ENCODE measurements at regions not wholly inside any gene's neighbourhood (a gene's known extent, or its start where the extent isn't known, plus 50 kb on each side); places are given as distances from the start of the nearest gene placed in this dataset.

GRCh38 chr3:72380193-72380592, 468.1 kb downstream of the SHQ1 start:
- no peak for DNase-seq (ENCODE audit: low read depth in 2 of 3, low spot score in 2 of 3)

- DNase-seq (ENCODE audit: low read depth in 2 of 3, low spot score in 2 of 3), result no peak
These were observed 468.6 kb downstream of the SHQ1 start for GRCh38 chr3:72379500-72380187.

GRCh38 chr3:72378287-72378686, 470.0 kb downstream of the SHQ1 start:
- DNase-seq (ENCODE audit: low read depth in 2 of 3, low spot score in 2 of 3), result no peak

GRCh38 chr3:72376956-72377710, 471.1 kb downstream of the SHQ1 start:
- DNase-seq (ENCODE audit: low read depth in 2 of 3, low spot score in 2 of 3), result no peak

- DNase-seq (ENCODE audit: low read depth in 2 of 3, low spot score in 2 of 3), result no peak
These were observed 472.8 kb downstream of the SHQ1 start for GRCh38 chr3:72375237-72376076.

GRCh38 chr3:72373139-72373538, 475.1 kb downstream of the SHQ1 start:
- no peak for DNase-seq (ENCODE audit: low read depth in 2 of 3, low spot score in 2 of 3)

- no peak for DNase-seq (ENCODE audit: low read depth in 2 of 3, low spot score in 2 of 3)
These were observed 476.1 kb downstream of the SHQ1 start for GRCh38 chr3:72372161-72372560.

- DNase-seq (ENCODE audit: low read depth in 2 of 3, low spot score in 2 of 3), result no peak
These were observed 476.8 kb downstream of the SHQ1 start for GRCh38 chr3:72371431-72371830.

- no peak for DNase-seq (ENCODE audit: low read depth in 2 of 3, low spot score in 2 of 3)
These were observed 477.3 kb downstream of the SHQ1 start for GRCh38 chr3:72370947-72371346.

GRCh38 chr3:72369681-72370080, 478.6 kb downstream of the SHQ1 start:
- DNase-seq (ENCODE audit: low read depth in 2 of 3, low spot score in 2 of 3), result no peak

GRCh38 chr3:72368331-72368975, 479.8 kb downstream of the SHQ1 start:
- DNase-seq (ENCODE audit: low read depth in 2 of 3, low spot score in 2 of 3), result no peak

GRCh38 chr3:72361990-72362389, 486.3 kb downstream of the SHQ1 start:
- no peak for DNase-seq (ENCODE audit: low read depth in 2 of 3, low spot score in 2 of 3)

GRCh38 chr3:72359743-72360142, 488.5 kb downstream of the SHQ1 start:
- DNase-seq (ENCODE audit: low read depth in 2 of 3, low spot score in 2 of 3), result no peak

- DNase-seq (ENCODE audit: low read depth in 2 of 3, low spot score in 2 of 3), result no peak
These were observed 493.1 kb downstream of the SHQ1 start for GRCh38 chr3:72355168-72355567.

GRCh38 chr3:72354486-72354885, 493.8 kb downstream of the SHQ1 start:
- no peak for DNase-seq (ENCODE audit: low read depth in 2 of 3, low spot score in 2 of 3)

GRCh38 chr3:72353236-72354128, 494.8 kb downstream of the SHQ1 start:
- no peak for DNase-seq (ENCODE audit: low read depth in 2 of 3, low spot score in 2 of 3)

GRCh38 chr3:72352176-72352575, 496.1 kb downstream of the SHQ1 start:
- DNase-seq (ENCODE audit: low read depth in 2 of 3, low spot score in 2 of 3), result no peak

- DNase-seq (ENCODE audit: low read depth in 2 of 3, low spot score in 2 of 3), result no peak
These were observed 496.7 kb downstream of the SHQ1 start for GRCh38 chr3:72351536-72351935.

- DNase-seq (ENCODE audit: low read depth in 2 of 3, low spot score in 2 of 3), result no peak
These were observed 497.3 kb downstream of the SHQ1 start for GRCh38 chr3:72350761-72351505.

- no peak for DNase-seq (ENCODE audit: low read depth in 2 of 3, low spot score in 2 of 3)
These were observed 499.9 kb downstream of the SHQ1 start for GRCh38 chr3:72348357-72348756.

All from activated CD8-positive, alpha-beta memory T cell treated with anti-CD3 and anti-CD28 coated beads for 48 hours (primary cell).